HuH-7.5 (cell line): ENCODE measurements at regions not wholly inside any gene's neighbourhood (a gene's known extent, or its start where the extent isn't known, plus 50 kb on each side); places are given as distances from the start of the nearest gene placed in this dataset.

Source experiments
- DNase-seq: peaks from one replicate; pipeline ENCODE4 v3.0.0; 2011; ENCODE audit warnings: low spot score

GRCh38 chr2:217061916-217062505 lies 202.1 kb upstream of the TNP1 start:
- DNase-seq, result no peak

GRCh38 chr2:217060951-217061547 lies 201.2 kb upstream of the TNP1 start:
- no peak for DNase-seq

GRCh38 chr2:217060516-217060915 lies 200.7 kb upstream of the TNP1 start:
- DNase-seq, result no peak

GRCh38 chr2:217058791-217059755 lies 199.2 kb upstream of the TNP1 start:
- DNase-seq, result no peak

- DNase-seq, result no peak
Measured at GRCh38 chr2:217057773-217058172, 197.9 kb upstream of the TNP1 start.

GRCh38 chr2:217055624-217056023 lies 195.8 kb upstream of the TNP1 start:
- DNase-seq, result no peak

GRCh38 chr2:217054791-217055190 lies 194.9 kb upstream of the TNP1 start:
- no peak for DNase-seq

GRCh38 chr2:217052856-217053577 lies 193.2 kb upstream of the TNP1 start:
- DNase-seq, result no peak

GRCh38 chr2:217051416-217051815 lies 191.6 kb upstream of the TNP1 start:
- DNase-seq, result no peak

- DNase-seq, result no peak
Measured at GRCh38 chr2:217049956-217050355, 190.1 kb upstream of the TNP1 start.

GRCh38 chr2:217049422-217049821 lies 189.6 kb upstream of the TNP1 start:
- DNase-seq, result no peak

GRCh38 chr2:217048730-217049129 lies 188.9 kb upstream of the TNP1 start:
- no peak for DNase-seq

GRCh38 chr2:217047631-217048030 lies 187.8 kb upstream of the TNP1 start:
- no peak for DNase-seq

- DNase-seq, result no peak
Measured at GRCh38 chr2:217047209-217047608, 187.3 kb upstream of the TNP1 start.

GRCh38 chr2:217045700-217046475 lies 186.0 kb upstream of the TNP1 start:
- no peak for DNase-seq

- DNase-seq, result no peak
Measured at GRCh38 chr2:217040099-217040498, 180.2 kb upstream of the TNP1 start.

GRCh38 chr2:217038001-217038400 lies 178.1 kb upstream of the TNP1 start:
- DNase-seq, result no peak

GRCh38 chr2:217037353-217037752 lies 177.5 kb upstream of the TNP1 start:
- no peak for DNase-seq

- DNase-seq, result no peak
Measured at GRCh38 chr2:217035967-217036366, 176.1 kb upstream of the TNP1 start.

GRCh38 chr2:217033186-217033585 lies 173.3 kb upstream of the TNP1 start:
- no peak for DNase-seq

- no peak for DNase-seq
Measured at GRCh38 chr2:217031445-217031844, 171.6 kb upstream of the TNP1 start.

GRCh38 chr2:217030081-217030480 lies 170.2 kb upstream of the TNP1 start:
- no peak for DNase-seq
